BJ (cell line): ENCODE measurements at regions not wholly inside any gene's neighbourhood (a gene's known extent, or its start where the extent isn't known, plus 50 kb on each side); places are given as distances from the start of the nearest gene placed in this dataset.

Source experiments
- CTCF ChIA-PET: fragments of 350-600 bp; formaldehyde crosslinking; extraction: SDS; loops from one replicate; lab custom pipeline; 2021; ENCODE audit warnings: antibody characterized with exemption, inconsistent platforms; lab: Yijun Ruan, JAX
- POLR2A ChIA-PET: fragments of 300-600 bp; sonication (Branson Sonifier 250); formaldehyde crosslinking; extraction: SDS; loops from one replicate; lab custom pipeline; 2021; ENCODE audit warnings: antibody characterized with exemption; lab: Charles Lee
- DNase-seq: peaks from one replicate; pipeline ENCODE4 v3.0.0-alpha.2; 2011; ENCODE audit warnings: low read depth
- H3K27me3 ChIP-seq: 2 replicates; pipeline ENCODE4 v1.6.0; 2011; ENCODE audit warnings: low read length; ENCODE audit not compliant: control insufficient read depth, insufficient read depth
- H3K36me3 ChIP-seq: 2 replicates; pipeline ENCODE4 v1.5.1; 2011; ENCODE audit warnings: low read length; ENCODE audit not compliant: control insufficient read depth, insufficient read depth
- H3K4me3 ChIP-seq: 2 replicates; pipeline ENCODE4 v1.5.1; 2011; ENCODE audit warnings: low read depth, mild to moderate bottlenecking, control low read depth, low read length
- TF ChIP-seq, protein P1 (sequence below): IDR thresholded peaks from 2 replicates; pipeline ENCODE4 v1.5.1; 2011; ENCODE audit warnings: low read depth, mild to moderate bottlenecking, control low read depth, inconsistent platforms, low read length, moderate library complexity; ENCODE audit not compliant: insufficient read depth

DNA sequence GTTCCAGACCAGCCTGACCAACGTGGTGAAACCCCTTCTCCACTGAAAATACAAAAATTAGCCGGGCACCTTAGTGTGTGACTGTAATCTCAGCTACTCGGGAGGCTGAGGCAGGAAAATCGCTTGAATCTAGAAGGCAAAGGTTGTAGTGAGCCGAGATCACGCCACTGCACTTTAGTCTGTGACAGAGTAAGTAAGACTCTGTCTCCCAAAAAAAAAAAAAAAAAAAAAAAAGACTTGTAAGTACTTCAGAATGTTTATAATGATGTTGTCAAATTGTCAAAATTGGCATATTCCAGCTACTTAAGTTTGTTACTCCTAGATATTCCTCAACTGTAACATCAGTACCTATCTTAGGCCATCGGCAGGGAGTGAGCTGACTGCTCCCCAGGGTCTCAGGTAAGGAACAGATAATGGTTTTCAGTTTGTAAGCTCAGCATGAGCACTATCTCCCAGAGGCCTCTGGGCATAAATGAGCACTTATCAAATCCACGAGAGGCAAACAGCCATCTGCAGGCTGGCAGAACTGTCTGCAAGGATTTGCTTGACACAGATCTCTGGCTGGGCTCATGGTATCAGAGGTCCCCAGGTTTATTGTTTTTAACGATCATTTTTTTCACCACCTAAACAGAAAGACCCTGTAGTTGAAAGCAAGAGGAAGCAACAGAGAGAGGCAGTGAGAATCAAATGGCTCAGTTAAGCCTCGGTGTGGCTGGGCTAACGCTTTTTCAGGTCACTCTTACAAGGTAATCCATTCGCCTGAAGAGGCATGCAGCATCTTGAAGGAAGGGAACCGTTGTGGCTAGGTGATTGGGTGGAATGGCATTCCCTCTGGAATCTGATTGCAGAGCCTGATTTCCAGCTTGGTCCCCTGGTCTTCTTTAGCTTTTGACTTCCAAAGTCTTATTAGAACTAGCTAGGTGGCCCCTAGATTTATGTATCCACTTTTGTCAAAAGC lies 115.9 kb downstream of the LY86 start:
- Histone ChIP-seq H3K36me3 (no peaks in the 10 kb centered on the region), H3K27me3 (no peaks in the 10 kb centered on the region), H3K4me3 (no peak overlapping the region)
- CTCF ChIA-PET, result interaction anchor here (0.7 to 2.1 kb wide), 4 partner anchors 18 to 534 kb away, joined by 3 to 9 read pairs (median 3); no protein-coding TSS in a partner anchor
- POLR2A ChIA-PET, result interaction anchor here (0.6 kb wide), 2 partner anchors 60 to 571 kb away, joined by 3 to 7 read pairs; no protein-coding TSS in a partner anchor
- no peak for DNase-seq
- TF ChIP-seq, protein P1, sequence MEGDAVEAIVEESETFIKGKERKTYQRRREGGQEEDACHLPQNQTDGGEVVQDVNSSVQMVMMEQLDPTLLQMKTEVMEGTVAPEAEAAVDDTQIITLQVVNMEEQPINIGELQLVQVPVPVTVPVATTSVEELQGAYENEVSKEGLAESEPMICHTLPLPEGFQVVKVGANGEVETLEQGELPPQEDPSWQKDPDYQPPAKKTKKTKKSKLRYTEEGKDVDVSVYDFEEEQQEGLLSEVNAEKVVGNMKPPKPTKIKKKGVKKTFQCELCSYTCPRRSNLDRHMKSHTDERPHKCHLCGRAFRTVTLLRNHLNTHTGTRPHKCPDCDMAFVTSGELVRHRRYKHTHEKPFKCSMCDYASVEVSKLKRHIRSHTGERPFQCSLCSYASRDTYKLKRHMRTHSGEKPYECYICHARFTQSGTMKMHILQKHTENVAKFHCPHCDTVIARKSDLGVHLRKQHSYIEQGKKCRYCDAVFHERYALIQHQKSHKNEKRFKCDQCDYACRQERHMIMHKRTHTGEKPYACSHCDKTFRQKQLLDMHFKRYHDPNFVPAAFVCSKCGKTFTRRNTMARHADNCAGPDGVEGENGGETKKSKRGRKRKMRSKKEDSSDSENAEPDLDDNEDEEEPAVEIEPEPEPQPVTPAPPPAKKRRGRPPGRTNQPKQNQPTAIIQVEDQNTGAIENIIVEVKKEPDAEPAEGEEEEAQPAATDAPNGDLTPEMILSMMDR, result no peak

DNA sequence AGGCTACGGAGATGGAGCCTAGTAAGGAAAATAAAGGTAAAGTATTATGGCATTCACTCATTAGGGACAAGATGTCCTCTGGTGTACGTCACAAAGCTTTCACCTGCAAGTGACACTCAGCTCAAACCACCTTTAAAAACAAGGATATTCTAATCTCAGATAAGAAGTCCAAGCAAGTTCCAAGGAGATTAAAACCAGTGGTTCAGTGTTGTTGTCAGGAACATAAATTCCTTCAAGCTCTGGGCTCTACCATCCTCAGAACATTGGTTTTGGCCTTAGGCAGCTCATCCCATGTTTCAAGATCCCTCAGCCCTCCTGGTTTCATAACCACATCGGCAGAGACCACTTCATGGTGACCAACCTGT lies 116.5 kb downstream of the LY86 start:
- H3K4me3 ChIP-seq, result no peak overlapping the region
- H3K36me3 ChIP-seq, result no peaks in the 10 kb centered on the region
- no peak for DNase-seq
- ChIA-PET POLR2A (no interaction called here), CTCF (interaction anchor here (1.0 kb wide), 1 partner anchor 19 kb away, joined by 3 read pairs; no protein-coding TSS in a partner anchor)
- H3K27me3 ChIP-seq, result no peaks in the 10 kb centered on the region
- TF ChIP-seq, protein P1, result no peak

DNA sequence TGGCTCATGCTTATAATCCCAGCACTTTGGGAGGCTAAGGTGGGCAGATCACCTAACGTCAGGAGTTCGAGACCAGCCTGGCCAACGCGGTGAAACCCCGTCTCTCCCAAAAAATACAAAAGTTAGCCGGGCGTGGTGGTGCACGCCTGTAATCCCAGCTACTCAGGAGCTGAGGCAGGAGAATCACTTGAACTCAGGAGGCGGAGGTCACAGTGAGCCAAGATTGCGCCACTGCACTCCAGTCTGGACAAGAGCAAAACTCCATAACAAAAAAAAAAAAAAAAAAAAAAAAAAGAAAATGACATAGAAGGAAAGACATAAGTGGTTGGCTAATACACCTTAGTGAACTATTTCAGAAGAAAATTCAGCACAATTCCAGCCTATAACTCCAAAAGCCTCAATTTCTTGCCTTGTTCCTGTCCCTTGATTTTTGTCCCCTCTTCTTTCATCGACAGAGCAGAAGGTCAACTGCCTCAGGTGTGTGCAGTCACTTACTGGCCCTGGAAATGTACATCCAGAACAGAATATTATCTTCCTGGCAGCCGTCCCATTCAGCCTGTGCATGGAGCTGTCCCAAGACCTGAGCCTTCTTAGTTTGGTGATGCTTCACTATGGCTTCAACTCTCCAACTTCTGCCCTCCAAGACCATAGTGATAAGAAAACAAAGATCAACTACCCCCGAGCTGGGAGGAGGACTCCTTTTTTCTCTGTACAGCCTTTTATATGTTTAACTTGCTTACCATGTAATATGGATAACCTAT lies 117.6 kb downstream of the LY86 start:
- POLR2A ChIA-PET, result no interaction called here
- Histone ChIP-seq H3K4me3 (no peak overlapping the region), H3K36me3 (no peaks in the 10 kb centered on the region), H3K27me3 (no peaks in the 10 kb centered on the region)
- TF ChIP-seq, protein P1, result no peak
- CTCF ChIA-PET, result interaction anchor here (0.8 to 1.0 kb wide), 3 partner anchors 9 to 18 kb away, joined by 3 read pairs; no protein-coding TSS in a partner anchor
- DNase-seq, result no peak

DNA sequence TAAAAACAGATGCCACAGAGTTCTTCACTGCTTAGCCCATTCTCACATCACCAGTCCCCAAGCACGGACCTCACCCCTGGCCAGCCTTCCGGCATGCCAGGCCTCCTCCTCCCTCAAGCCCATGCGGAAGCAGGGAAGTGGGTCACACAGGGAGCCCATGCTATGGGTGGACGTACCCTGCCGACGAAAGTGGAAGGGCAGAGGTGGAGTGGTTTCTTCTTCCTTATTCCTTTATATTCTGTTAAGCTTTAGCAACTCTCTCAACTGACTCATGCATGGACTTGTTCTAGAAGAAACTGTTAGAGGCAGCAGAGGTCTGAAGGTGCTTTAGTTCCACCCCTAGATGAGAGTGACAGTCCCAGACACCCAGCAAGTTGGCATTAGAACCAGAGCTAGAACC lies 118.6 kb downstream of the LY86 start:
- TF ChIP-seq, protein P1, result no peak
- H3K27me3 ChIP-seq, result no peaks in the 10 kb centered on the region
- ChIA-PET POLR2A (no interaction called here), CTCF (interaction anchor here (0.6 kb wide), 1 partner anchor 1564 kb away, joined by 3 read pairs; no protein-coding TSS in a partner anchor)
- H3K4me3 ChIP-seq, result no peak overlapping the region
- no peaks in the 10 kb centered on the region for H3K36me3 ChIP-seq
- no peak for DNase-seq

DNA sequence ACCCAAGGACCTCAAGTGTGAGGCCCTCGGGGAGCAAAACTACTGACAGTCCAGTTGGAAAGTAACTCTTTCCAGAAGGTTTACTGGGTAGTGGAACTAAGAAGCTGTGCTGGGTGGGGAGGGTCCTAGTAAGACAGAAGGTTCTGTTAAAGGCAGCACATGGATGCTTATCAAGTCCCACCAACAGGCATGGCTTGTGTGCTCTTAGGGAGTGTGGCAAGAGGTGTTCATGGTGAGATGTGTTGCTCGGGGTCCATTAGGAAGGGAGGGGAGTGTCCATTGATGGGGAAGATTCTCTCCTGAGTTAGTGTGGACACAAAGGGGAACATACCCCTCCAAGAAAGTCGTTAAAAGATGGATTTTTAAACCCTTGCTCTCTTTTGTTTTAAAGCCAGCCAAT lies 120.6 kb downstream of the LY86 start:
- TF ChIP-seq, protein P1, result no peak
- Histone ChIP-seq H3K4me3 (no peak overlapping the region), H3K36me3 (no peaks in the 10 kb centered on the region), H3K27me3 (no peaks in the 10 kb centered on the region)
- DNase-seq, result no peak
- CTCF ChIA-PET, result interaction anchor here (2.0 kb wide), 1 partner anchor 9 kb away, joined by 6 read pairs; no protein-coding TSS in a partner anchor
- POLR2A ChIA-PET, result no interaction called here
